HFF-Myc (cell line): ENCODE measurements at regions not wholly inside any gene's neighbourhood (a gene's known extent, or its start where the extent isn't known, plus 50 kb on each side); places are given as distances from the start of the nearest gene placed in this dataset.

ENCODE experiments used
- DNase-seq: peaks from one replicate; pipeline ENCODE4 v3.0.0-alpha.2; 2011; ENCODE audit warnings: low read depth; ENCODE audit errors: extremely low read depth
- H3K4me3 ChIP-seq: replicated peaks from 2 replicates; pipeline ENCODE4 v1.5.1; 2011; ENCODE audit warnings: low read depth, mild to moderate bottlenecking, control low read depth, low read length
- CTCF ChIP-seq: IDR thresholded peaks from 2 replicates; pipeline ENCODE4 v1.5.1; 2012; ENCODE audit warnings: mild to moderate bottlenecking, low read depth, low read length, control low read depth; ENCODE audit errors: missing control alignments

DNA sequence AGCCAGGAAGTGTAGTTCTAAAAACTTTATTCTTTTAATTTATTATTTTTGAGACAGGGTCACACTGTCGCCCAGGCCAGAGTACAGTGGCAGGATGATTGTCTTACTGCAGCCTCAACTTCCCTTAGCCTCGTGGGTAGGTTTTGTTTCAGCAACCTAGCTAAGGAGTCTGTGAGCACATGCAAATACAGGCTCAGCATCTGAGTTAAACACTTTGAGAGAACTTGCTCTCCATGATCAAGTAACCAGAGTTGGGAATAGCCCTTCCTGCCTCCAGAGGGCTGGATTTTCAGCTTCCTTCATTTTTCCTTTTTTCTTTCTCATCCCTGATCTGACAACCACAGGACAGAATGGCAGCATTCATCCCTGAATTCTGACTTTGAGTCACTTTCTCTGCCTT is 871.3 kb downstream of the GALC start:
- no peak for TF ChIP-seq CTCF
- DNase-seq = no peak
- no peak overlapping the region for H3K4me3 ChIP-seq

DNA sequence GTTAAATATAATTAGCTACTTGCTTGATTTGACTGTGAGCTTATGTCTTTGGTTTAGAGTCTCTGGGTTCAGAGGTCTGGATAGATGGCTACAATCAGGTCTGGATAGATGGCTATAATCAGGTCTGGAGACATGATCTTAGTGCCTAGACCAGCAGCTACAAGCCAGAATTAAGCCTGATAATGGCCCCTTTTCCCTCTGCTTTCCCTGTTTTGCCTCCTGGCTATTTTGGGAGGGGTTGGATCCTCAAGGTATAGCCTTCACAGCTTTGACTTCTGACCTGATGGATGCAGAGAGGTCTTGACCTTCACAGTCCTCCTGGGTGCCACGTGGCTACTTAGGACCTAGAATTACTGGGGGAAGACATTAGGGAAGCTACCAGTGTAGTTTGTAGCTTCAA is 877.7 kb downstream of the GALC start:
- no peak for DNase-seq
- no peak overlapping the region for H3K4me3 ChIP-seq
- no peak for TF ChIP-seq CTCF

- DNase-seq = no peak
- no peak for TF ChIP-seq CTCF
These were observed 879.7 kb downstream of the GALC start for GRCh38 chr14:87113286-87113685.

DNA sequence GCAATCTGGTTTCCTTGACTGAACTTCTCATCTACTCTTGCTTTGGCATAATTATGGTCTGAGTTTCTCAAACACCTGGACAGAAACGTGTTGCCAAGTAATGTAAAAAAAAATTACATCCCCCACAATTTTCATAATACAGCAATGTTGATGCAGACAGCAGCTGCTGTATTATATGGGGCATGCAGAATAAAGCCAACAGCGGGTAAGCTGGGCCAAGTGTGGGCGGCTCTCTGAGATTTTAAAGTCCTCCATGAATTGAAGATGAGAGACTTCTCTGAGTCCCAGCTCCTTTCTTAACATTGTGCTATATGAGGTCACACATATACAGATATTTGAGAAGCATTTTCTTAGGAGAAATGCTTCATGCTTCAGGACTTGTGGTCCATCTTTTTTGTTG is 881.2 kb downstream of the GALC start:
- H3K4me3 ChIP-seq = no peak overlapping the region
- no peak for DNase-seq
- TF ChIP-seq CTCF = no peak

More at GRCh38 chr14:87113286-87113685, 879.7 kb downstream of the GALC start:
- H3K4me3 ChIP-seq = no peak overlapping the region

GRCh38 chr14:87111126-87111525 is 881.9 kb downstream of the GALC start:
- no peak overlapping the region for H3K4me3 ChIP-seq
- TF ChIP-seq CTCF = no peak
- no peak for DNase-seq

- no peak for TF ChIP-seq CTCF
These were observed 883.7 kb downstream of the GALC start for GRCh38 chr14:87109271-87109670.

DNA sequence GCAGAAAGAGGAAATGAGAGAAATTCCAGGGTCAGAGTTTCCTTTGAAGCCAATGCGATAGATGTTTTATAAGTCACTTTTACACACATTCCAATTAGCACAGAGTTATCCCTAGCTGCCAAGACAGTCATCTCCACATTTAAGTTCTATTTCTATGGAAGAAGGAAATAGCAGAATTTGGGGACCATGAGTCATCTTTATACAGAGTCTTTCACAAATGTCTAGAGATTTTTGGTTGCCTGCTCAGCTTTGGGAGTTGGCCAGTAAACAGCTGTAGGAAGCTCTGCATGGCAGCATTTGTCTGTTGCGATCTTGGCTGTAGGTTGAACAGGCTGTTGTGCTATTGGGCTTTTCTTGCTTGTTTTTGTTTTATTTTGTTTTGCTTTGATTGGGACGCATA is 884.3 kb downstream of the GALC start:
- DNase-seq = no peak
- no peak overlapping the region for H3K4me3 ChIP-seq
- TF ChIP-seq CTCF = no peak

More at GRCh38 chr14:87109271-87109670, 883.7 kb downstream of the GALC start:
- H3K4me3 ChIP-seq = no peak overlapping the region
- DNase-seq = no peak
